T-helper 17 cell (primary cell): ENCODE measurements at regions not wholly inside any gene's neighbourhood (a gene's known extent, or its start where the extent isn't known, plus 50 kb on each side); places are given as distances from the start of the nearest gene placed in this dataset.
"Not testable (repeated sequence)": the region's sequence is repeated elsewhere in the genome, so short reads cannot be mapped to it uniquely, and the experiment has no call there.

ENCODE experiments used
- ATAC-seq: fragments of 150-1000 bp; cut with Tn5 transposase; 2 replicates; pipeline ENCODE4 v1.10.0; 2021; ENCODE audit warnings: mild to moderate bottlenecking, moderate library complexity
- DNase-seq, 3 donors: peaks; one replicate each; pipeline versions ENCODE4 v3.0.0 to v3.0.0-alpha.2; 2020 to 2021
- H3K9me3 ChIP-seq: one replicate; pipeline ENCODE4 v1.7.0; 2013; ENCODE audit warnings: low read length, mild to moderate bottlenecking; ENCODE audit not compliant: control insufficient read depth, poor library complexity, severe bottlenecking
- H3K27ac Mint-ChIP-seq: one replicate; pipeline ENCODE4 v1.8.0; 2022; ENCODE audit warnings: mild to moderate bottlenecking, moderate library complexity, mixed read lengths
- H3K27me3 Mint-ChIP-seq: one replicate; pipeline ENCODE4 v1.8.0; 2022; ENCODE audit warnings: mixed read lengths
- H3K36me3 Mint-ChIP-seq: one replicate; pipeline ENCODE4 v1.8.0; 2022; ENCODE audit warnings: low read depth, mixed read lengths
- H3K4me1 Mint-ChIP-seq: one replicate; pipeline ENCODE4 v1.8.0; 2022; ENCODE audit warnings: mild to moderate bottlenecking, mixed read lengths
- H3K4me3 Mint-ChIP-seq: one replicate; pipeline ENCODE4 v1.8.0; 2022; ENCODE audit warnings: mild to moderate bottlenecking, moderate library complexity, mixed read lengths

- no peaks in the 10 kb centered on the region for H3K9me3 ChIP-seq
- Mint-ChIP-seq H3K36me3 (no peaks in the 10 kb centered on the region), H3K4me3 (no peak overlapping the region), H3K27ac (no peak overlapping the region), H3K27me3 (peaks cover 15% of the 10 kb centered on the region), H3K4me1 (no peaks in the 10 kb centered on the region)
- no peak for ATAC-seq
- no peak for DNase-seq
These were observed 343.1 kb upstream of the FRG2C start for GRCh38 chr3:75321060-75321459.

GRCh38 chr3:75323936-75324335, 340.2 kb upstream of the FRG2C start:
- not testable (repeated sequence) for H3K4me1 Mint-ChIP-seq, DNase-seq, H3K36me3 Mint-ChIP-seq, H3K9me3 ChIP-seq, ATAC-seq, H3K27ac Mint-ChIP-seq, H3K4me3 Mint-ChIP-seq
- peaks cover 25% of the 10 kb centered on the region for H3K27me3 Mint-ChIP-seq

- ATAC-seq (no peak), DNase-seq (no peak)
- Mint-ChIP-seq H3K36me3 (no peaks in the 10 kb centered on the region), H3K27ac (no peak overlapping the region), H3K27me3 (peaks cover 29% of the 10 kb centered on the region), H3K4me1 (no peaks in the 10 kb centered on the region), H3K4me3 (no peak overlapping the region)
- H3K9me3 ChIP-seq, result no peaks in the 10 kb centered on the region
These were observed 338.4 kb upstream of the FRG2C start for GRCh38 chr3:75325716-75326115.

GRCh38 chr3:75327453-75327852, 336.7 kb upstream of the FRG2C start:
- Mint-ChIP-seq H3K4me1 (no peaks in the 10 kb centered on the region), H3K36me3 (no peaks in the 10 kb centered on the region), H3K4me3 (no peak overlapping the region), H3K27me3 (peaks cover 29% of the 10 kb centered on the region), H3K27ac (no peak overlapping the region)
- no peaks in the 10 kb centered on the region for H3K9me3 ChIP-seq
- DNase-seq, result no peak
- ATAC-seq, result no peak

GRCh38 chr3:75329476-75330097, 334.5 kb upstream of the FRG2C start:
- Mint-ChIP-seq H3K36me3 (no peaks in the 10 kb centered on the region), H3K4me3 (no peak overlapping the region), H3K27ac (no peak overlapping the region), H3K27me3 (peaks cover 29% of the 10 kb centered on the region), H3K4me1 (no peaks in the 10 kb centered on the region)
- no peaks in the 10 kb centered on the region for H3K9me3 ChIP-seq
- DNase-seq, result no peak
- no peak for ATAC-seq

GRCh38 chr3:75330446-75330845, 333.7 kb upstream of the FRG2C start:
- not testable (repeated sequence) for H3K27ac Mint-ChIP-seq, H3K36me3 Mint-ChIP-seq, DNase-seq, H3K9me3 ChIP-seq, ATAC-seq, H3K4me3 Mint-ChIP-seq, H3K4me1 Mint-ChIP-seq
- H3K27me3 Mint-ChIP-seq, result peaks cover 23% of the 10 kb centered on the region

- ATAC-seq, H3K4me3 Mint-ChIP-seq, H3K9me3 ChIP-seq, H3K4me1 Mint-ChIP-seq, DNase-seq, H3K36me3 Mint-ChIP-seq, H3K27ac Mint-ChIP-seq: not testable (repeated sequence)
- H3K27me3 Mint-ChIP-seq, result peaks cover 15% of the 10 kb centered on the region
These were observed 332.0 kb upstream of the FRG2C start for GRCh38 chr3:75332090-75332489.

GRCh38 chr3:75332794-75333193, 331.3 kb upstream of the FRG2C start:
- no peaks in the 10 kb centered on the region for H3K9me3 ChIP-seq
- no peak for DNase-seq
- Mint-ChIP-seq H3K27ac (no peak overlapping the region), H3K27me3 (peaks cover 10% of the 10 kb centered on the region), H3K4me1 (peaks cover 2% of the 10 kb centered on the region), H3K36me3 (no peaks in the 10 kb centered on the region), H3K4me3 (no peak overlapping the region)
- ATAC-seq, result no peak

- Mint-ChIP-seq H3K36me3 (no peaks in the 10 kb centered on the region), H3K4me1 (peaks cover 2% of the 10 kb centered on the region), H3K27ac (no peak overlapping the region), H3K4me3 (no peak overlapping the region), H3K27me3 (no peaks in the 10 kb centered on the region)
- DNase-seq (no peak), ATAC-seq (no peak)
- H3K9me3 ChIP-seq, result no peaks in the 10 kb centered on the region
These were observed 329.8 kb upstream of the FRG2C start for GRCh38 chr3:75334299-75334698.

- no peak for DNase-seq
- H3K4me1 Mint-ChIP-seq, result peaks cover 2% of the 10 kb centered on the region
- no peaks in the 10 kb centered on the region for H3K9me3 ChIP-seq
- H3K4me3 Mint-ChIP-seq, result no peak overlapping the region
- H3K27ac Mint-ChIP-seq, result no peak overlapping the region
- no peak for ATAC-seq
- no peaks in the 10 kb centered on the region for H3K36me3 Mint-ChIP-seq
- no peaks in the 10 kb centered on the region for H3K27me3 Mint-ChIP-seq
These were observed 326.8 kb upstream of the FRG2C start for GRCh38 chr3:75337226-75337900.

GRCh38 chr3:75338342-75338741, 325.8 kb upstream of the FRG2C start:
- no peak for ATAC-seq
- Mint-ChIP-seq H3K27me3 (no peaks in the 10 kb centered on the region), H3K4me1 (peaks cover 2% of the 10 kb centered on the region), H3K27ac (no peak overlapping the region), H3K4me3 (no peak overlapping the region), H3K36me3 (no peaks in the 10 kb centered on the region)
- DNase-seq, result no peak
- H3K9me3 ChIP-seq, result no peaks in the 10 kb centered on the region

- H3K9me3 ChIP-seq, result no peaks in the 10 kb centered on the region
- Mint-ChIP-seq H3K27me3 (no peaks in the 10 kb centered on the region), H3K4me3 (no peak overlapping the region), H3K27ac (no peak overlapping the region), H3K4me1 (peaks cover 2% of the 10 kb centered on the region), H3K36me3 (no peaks in the 10 kb centered on the region)
- ATAC-seq (no peak), DNase-seq (no peak)
These were observed 322.6 kb upstream of the FRG2C start for GRCh38 chr3:75341324-75342067.

GRCh38 chr3:75342425-75342824, 321.7 kb upstream of the FRG2C start:
- no peak overlapping the region for H3K27ac Mint-ChIP-seq
- no peaks in the 10 kb centered on the region for H3K36me3 Mint-ChIP-seq
- no peaks in the 10 kb centered on the region for H3K4me1 Mint-ChIP-seq
- no peak overlapping the region for H3K4me3 Mint-ChIP-seq
- H3K27me3 Mint-ChIP-seq, result no peaks in the 10 kb centered on the region
- no peaks in the 10 kb centered on the region for H3K9me3 ChIP-seq
- ATAC-seq, result no peak
- no peak for DNase-seq
